WERI-Rb-1 (cell line): ENCODE measurements at regions not wholly inside any gene's neighbourhood (a gene's known extent, or its start where the extent isn't known, plus 50 kb on each side); places are given as distances from the start of the nearest gene placed in this dataset.

Experiments
- DNase-seq: peaks from one replicate; pipeline ENCODE4 v3.0.0-alpha.2; 2020
- H3K27ac ChIP-seq: fragments of 250-450 bp; sonication (Bioruptor Pico); 2 replicates; pipeline ENCODE4 v1.5.1; 2020; ENCODE audit warnings: mild to moderate bottlenecking, moderate library complexity
- H3K27me3 ChIP-seq: fragments of 250-450 bp; sonication (Bioruptor Pico); 2 replicates; pipeline ENCODE4 v1.5.1; 2021; ENCODE audit warnings: mild to moderate bottlenecking, low read depth, moderate library complexity; ENCODE audit not compliant: insufficient read depth, severe bottlenecking
- H3K36me3 ChIP-seq: fragments of 250-450 bp; sonication (Bioruptor Pico); 2 replicates; pipeline ENCODE4 v1.5.1; 2020; ENCODE audit warnings: mild to moderate bottlenecking, moderate library complexity
- H3K4me3 ChIP-seq: 2 replicates; pipeline ENCODE4 v1.5.1; 2011; ENCODE audit warnings: low read depth, mild to moderate bottlenecking, control low read depth, low read length
- H3K9me3 ChIP-seq: fragments of 250-450 bp; sonication (Bioruptor Pico); 2 replicates; pipeline ENCODE4 v1.5.1; 2021; ENCODE audit warnings: mild to moderate bottlenecking, moderate library complexity; ENCODE audit not compliant: severe bottlenecking
- CTCF ChIP-seq: IDR thresholded peaks from 2 replicates; pipeline ENCODE4 v1.5.1; 2011; ENCODE audit warnings: low read depth, mild to moderate bottlenecking, control low read depth, inconsistent platforms, low read length

DNA sequence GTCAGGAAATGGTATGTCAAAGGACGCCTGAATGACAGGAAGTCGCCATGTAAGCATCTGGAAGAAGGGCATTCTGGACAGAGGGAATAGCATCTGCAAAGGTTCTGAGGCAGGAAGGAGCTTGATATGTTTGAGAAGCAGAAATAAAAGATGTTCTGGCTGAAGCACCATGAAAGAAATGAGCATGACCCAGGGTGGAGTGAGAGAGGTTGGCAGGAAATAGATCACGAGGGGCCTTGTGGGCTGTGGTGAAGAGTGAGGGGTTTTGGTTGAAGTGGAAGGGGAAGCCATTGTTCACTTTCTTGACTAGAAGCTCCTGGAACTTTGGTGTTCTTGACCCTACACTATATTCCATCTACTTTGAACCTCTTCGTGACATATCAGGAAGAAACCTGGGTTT, 99.4 kb upstream of the PARP11 start:
- Histone ChIP-seq H3K27me3 (peaks cover 27% of the 10 kb centered on the region), H3K9me3 (peaks cover 3% of the 10 kb centered on the region), H3K4me3 (no peak overlapping the region), H3K27ac (no peak overlapping the region), H3K36me3 (no peaks in the 10 kb centered on the region)
- no peak for DNase-seq
- no peak for TF ChIP-seq CTCF

DNA sequence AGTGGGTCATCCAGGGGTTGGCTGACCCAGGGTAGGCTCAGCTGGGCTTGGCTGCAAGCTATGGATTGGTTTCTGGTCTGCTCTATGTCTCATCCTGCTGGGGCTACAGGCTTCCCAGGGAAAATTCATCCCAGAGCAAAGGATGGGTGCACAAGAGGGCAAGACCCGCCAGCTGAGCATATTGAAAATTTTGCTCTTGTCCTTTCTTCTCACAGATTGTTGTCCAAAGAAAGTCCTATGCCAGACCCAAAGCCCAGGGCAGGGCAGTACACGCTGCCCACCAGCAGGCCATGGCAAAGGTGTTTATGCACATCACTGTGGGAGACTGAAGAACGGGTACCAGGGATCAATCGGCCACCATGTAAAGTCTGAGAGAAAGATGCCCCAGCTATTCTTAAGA, 95.3 kb upstream of the PARP11 start:
- H3K27ac ChIP-seq, result no peak overlapping the region
- DNase-seq, result no peak
- TF ChIP-seq CTCF, result no peak
- H3K4me3 ChIP-seq, result no peak overlapping the region
- H3K36me3 ChIP-seq, result no peaks in the 10 kb centered on the region
- peaks cover 25% of the 10 kb centered on the region for H3K27me3 ChIP-seq
- peaks cover 3% of the 10 kb centered on the region for H3K9me3 ChIP-seq

GRCh38 chr12:3967556-3968160, 94.5 kb upstream of the PARP11 start:
- no peaks in the 10 kb centered on the region for H3K36me3 ChIP-seq
- peaks cover 23% of the 10 kb centered on the region for H3K27me3 ChIP-seq
- TF ChIP-seq CTCF, result no peak
- peak; percentile 15 for DNase-seq
- no peak overlapping the region for H3K4me3 ChIP-seq
- H3K27ac ChIP-seq, result no peak overlapping the region
- H3K9me3 ChIP-seq, result peaks cover 3% of the 10 kb centered on the region

DNA sequence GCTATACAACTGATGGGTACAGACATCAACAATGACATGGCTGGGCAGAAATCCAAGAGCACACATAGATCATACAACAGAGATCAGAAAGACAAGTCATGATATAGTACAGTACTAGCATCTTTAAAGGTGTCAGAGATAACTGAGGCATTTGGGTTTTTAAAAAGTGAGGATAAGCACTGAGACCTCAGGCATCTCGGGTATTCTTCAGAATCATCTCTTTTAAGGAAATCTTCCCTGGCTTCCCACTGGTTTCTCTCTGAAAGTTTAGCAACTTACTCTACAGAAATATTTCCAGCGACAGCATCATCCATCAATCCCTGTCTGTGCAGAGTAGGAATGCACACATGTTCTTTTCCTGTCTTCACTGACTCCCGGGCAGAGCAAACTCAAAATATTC, 93.2 kb upstream of the PARP11 start:
- TF ChIP-seq CTCF, result no peak
- Histone ChIP-seq H3K9me3 (peaks cover 3% of the 10 kb centered on the region), H3K36me3 (no peaks in the 10 kb centered on the region), H3K27me3 (peaks cover 23% of the 10 kb centered on the region), H3K27ac (no peak overlapping the region), H3K4me3 (no peak overlapping the region)
- no peak for DNase-seq

GRCh38 chr12:3965046-3965445, 91.8 kb upstream of the PARP11 start:
- H3K4me3 ChIP-seq, result no peak overlapping the region
- H3K9me3 ChIP-seq, result no peaks in the 10 kb centered on the region
- peaks cover 17% of the 10 kb centered on the region for H3K27me3 ChIP-seq
- no peak for DNase-seq
- H3K36me3 ChIP-seq, result no peaks in the 10 kb centered on the region
- no peak for TF ChIP-seq CTCF
- H3K27ac ChIP-seq, result no peak overlapping the region

GRCh38 chr12:3964439-3964838, 91.2 kb upstream of the PARP11 start:
- Histone ChIP-seq H3K9me3 (no peaks in the 10 kb centered on the region), H3K27me3 (peaks cover 19% of the 10 kb centered on the region), H3K27ac (no peak overlapping the region), H3K36me3 (no peaks in the 10 kb centered on the region), H3K4me3 (no peak overlapping the region)
- peak; percentile 59 for TF ChIP-seq CTCF
- DNase-seq, result peak; percentile 49
